Neural progenitor cell (in vitro differentiated cells): ENCODE measurements at regions not wholly inside any gene's neighbourhood (a gene's known extent, or its start where the extent isn't known, plus 50 kb on each side); places are given as distances from the start of the nearest gene placed in this dataset.

ENCODE experiments used
- CTCF ChIP-seq: fragments of 200-600 bp; sonication (generic); IDR thresholded peaks from 2 replicates; pipeline ENCODE4 v1.5.1; 2017; ENCODE audit warnings: antibody characterized with exemption, mild to moderate bottlenecking
- EZH2 ChIP-seq: fragments of 200-600 bp; sonication (generic); IDR thresholded peaks from 2 replicates; pipeline ENCODE4 v1.6.1; 2017; ENCODE audit warnings: antibody characterized with exemption, mild to moderate bottlenecking, moderate library complexity

GRCh38 chr6:49300911-49301310, 162.1 kb downstream of the MMUT start:
- no peak for TF ChIP-seq CTCF
- TF ChIP-seq EZH2, result no peak
